GM23338 (cell line): ENCODE measurements at regions not wholly inside any gene's neighbourhood (a gene's known extent, or its start where the extent isn't known, plus 50 kb on each side); places are given as distances from the start of the nearest gene placed in this dataset.

Experiments
- ATAC-seq: fragments of 200-7000 bp; cut with Tn5 transposase; 3 replicates; pipeline ENCODE4 v1.9.1; 2020
- DNase-seq: peaks from one replicate; pipeline ENCODE4 v3.0.0-alpha.2; 2015; ENCODE audit warnings: low spot score
- H2AFZ ChIP-seq: fragments of 200-600 bp; sonication (generic); 2 replicates; pipeline ENCODE4 v1.8.0; 2016; ENCODE audit warnings: antibody characterized with exemption, mild to moderate bottlenecking, moderate library complexity
- H3F3A ChIP-seq: fragments of 200-600 bp; sonication (generic); replicated peaks from 2 replicates; pipeline ENCODE4 v1.8.0; 2017; ENCODE audit warnings: antibody characterized with exemption, mixed run types, low read depth
- H3K27ac ChIP-seq: fragments of 200-600 bp; sonication (generic); 2 replicates; pipeline ENCODE4 v1.6.1; 2016; ENCODE audit warnings: low read depth
- H3K27me3 ChIP-seq: fragments of 200-600 bp; sonication (generic); 2 replicates; pipeline ENCODE4 v1.8.0; 2016; ENCODE audit warnings: mild to moderate bottlenecking, mixed run types, moderate library complexity; ENCODE audit not compliant: insufficient read depth
- H3K36me3 ChIP-seq: fragments of 200-600 bp; sonication (generic); 2 replicates; pipeline ENCODE4 v1.8.0; 2016; ENCODE audit warnings: mild to moderate bottlenecking; ENCODE audit not compliant: insufficient read depth
- H3K4me1 ChIP-seq: fragments of 200-600 bp; sonication (generic); 2 replicates; pipeline ENCODE4 v1.8.0; 2016; ENCODE audit warnings: mild to moderate bottlenecking, moderate library complexity; ENCODE audit not compliant: insufficient read depth
- H3K4me2 ChIP-seq: fragments of 200-600 bp; sonication (generic); 2 replicates; pipeline ENCODE4 v1.7.1; 2017; ENCODE audit warnings: mixed run types
- H3K4me3 ChIP-seq: fragments of 200-600 bp; sonication (generic); 2 replicates; pipeline ENCODE4 v1.6.1; 2016; ENCODE audit warnings: mixed run types
- H3K79me2 ChIP-seq: fragments of 200-600 bp; sonication (generic); replicated peaks from 2 replicates; pipeline ENCODE4 v1.8.0; 2017; ENCODE audit warnings: mild to moderate bottlenecking; ENCODE audit not compliant: insufficient read depth
- H3K9me2 ChIP-seq: fragments of 200-600 bp; sonication (generic); 2 replicates; pipeline ENCODE4 v1.8.0; 2017; ENCODE audit not compliant: insufficient read depth
- H4K20me1 ChIP-seq: fragments of 200-600 bp; sonication (generic); replicated peaks from 2 replicates; pipeline ENCODE4 v1.8.0; 2017; ENCODE audit warnings: mild to moderate bottlenecking; ENCODE audit not compliant: insufficient read depth
- H3K27ac Mint-ChIP-seq: 2 replicates; pipeline ENCODE4 v1.8.0; 2020; ENCODE audit warnings: inconsistent platforms, mild to moderate bottlenecking, moderate library complexity, mixed read lengths
- H3K27me3 Mint-ChIP-seq: 3 replicates; pipeline ENCODE4 v1.8.0; 2022; ENCODE audit warnings: low read depth, mild to moderate bottlenecking, moderate library complexity, mixed read lengths, inconsistent platforms; ENCODE audit not compliant: insufficient read depth, poor library complexity
- H3K36me3 Mint-ChIP-seq: 3 replicates; pipeline ENCODE4 v1.8.0; 2021; ENCODE audit warnings: low read depth, mild to moderate bottlenecking, inconsistent platforms, moderate library complexity, mixed read lengths
- H3K4me1 Mint-ChIP-seq: 3 replicates; pipeline ENCODE4 v1.8.0; 2020; ENCODE audit warnings: mild to moderate bottlenecking, inconsistent platforms, mixed read lengths
- H3K4me3 Mint-ChIP-seq: 3 replicates; pipeline ENCODE4 v1.8.0; 2021; ENCODE audit warnings: moderate library complexity, mild to moderate bottlenecking, inconsistent platforms, mixed read lengths
- H3K9me3 Mint-ChIP-seq: 3 replicates; pipeline ENCODE4 v1.8.0; 2020; ENCODE audit warnings: moderate library complexity, mild to moderate bottlenecking, inconsistent platforms, mixed read lengths
- CREB1 ChIP-seq: fragments of 250-450 bp; sonication (Bioruptor Pico); IDR thresholded peaks from 2 replicates; pipeline ENCODE4 v1.5.0; 2020; ENCODE audit warnings: low read depth, mild to moderate bottlenecking, moderate library complexity
- CTCF ChIP-seq, 2 experiments: fragments of 200-600 bp in 1 of 2; sonication (generic) in 1 of 2; conservative IDR thresholded peaks; 2 replicates each; pipeline versions ENCODE4 v1.5.1 to v1.6.1; 2016 to 2017; ENCODE audit warnings: antibody characterized with exemption in 2 of 2, low read depth in 2 of 2, mild to moderate bottlenecking in 2 of 2, moderate library complexity in 1 of 2
- ETS1 ChIP-seq: IDR thresholded peaks from 2 replicates; pipeline ENCODE4 v1.6.1; 2016; ENCODE audit warnings: antibody characterized with exemption
- EZH2 ChIP-seq: fragments of 200-600 bp; sonication (generic); IDR thresholded peaks from one replicate; pipeline ENCODE4 v1.8.0; 2017; ENCODE audit warnings: antibody characterized with exemption, mild to moderate bottlenecking, low read depth; ENCODE audit not compliant: unreplicated experiment
- EZH2phosphoT487 ChIP-seq: fragments of 200-600 bp; sonication (generic); IDR thresholded peaks from one replicate; pipeline ENCODE4 v1.8.1; 2018; ENCODE audit warnings: antibody characterized with exemption; ENCODE audit not compliant: unreplicated experiment
- JUNB ChIP-seq: IDR thresholded peaks from one replicate; pipeline ENCODE4 v1.6.1; 2016; ENCODE audit warnings: antibody characterized with exemption; ENCODE audit not compliant: unreplicated experiment
- NANOG ChIP-seq: IDR thresholded peaks from 2 replicates; pipeline ENCODE4 v1.6.1; 2016; ENCODE audit warnings: antibody characterized with exemption, borderline replicate concordance
- POLR2AphosphoS5 ChIP-seq: IDR thresholded peaks from 2 replicates; pipeline ENCODE4 v1.6.1; 2016; ENCODE audit warnings: antibody characterized with exemption, low read depth
- REST ChIP-seq: IDR thresholded peaks from one replicate; pipeline ENCODE4 v1.6.1; 2018; ENCODE audit warnings: antibody characterized with exemption; ENCODE audit not compliant: unreplicated experiment
- STAT1 ChIP-seq: IDR thresholded peaks from one replicate; pipeline ENCODE4 v1.6.1; 2016; ENCODE audit warnings: antibody characterized with exemption; ENCODE audit not compliant: unreplicated experiment
- ZNF114 ChIP-seq: fragments of 250-450 bp; sonication (Bioruptor Pico); IDR thresholded peaks from 2 replicates; pipeline ENCODE4 v1.5.0; 2020; ENCODE audit warnings: mild to moderate bottlenecking, moderate library complexity
- ZNF331 ChIP-seq: fragments of 250-450 bp; sonication (Bioruptor Pico); IDR thresholded peaks from 2 replicates; pipeline ENCODE4 v1.5.0; 2020; ENCODE audit warnings: low read depth, mild to moderate bottlenecking, moderate library complexity
- TF ChIP-seq, protein P1 (sequence below): fragments of 250-450 bp; sonication (Bioruptor Pico); IDR thresholded peaks from 2 replicates; pipeline ENCODE4 v1.5.0; 2020; ENCODE audit warnings: mild to moderate bottlenecking, moderate library complexity

GRCh38 chr3:103247459-103247858 is 812.6 kb downstream of the ZPLD1 start:
- TF ChIP-seq ETS1 (no peak), NANOG (no peak), EZH2 (no peak), CREB1 (CRISPR knock-in tag) (no peak), JUNB (no peak), REST (no peak), ZNF331 (CRISPR knock-in tag) (no peak), STAT1 (no peak), POLR2AphosphoS5 (no peak), ZNF114 (CRISPR knock-in tag) (no peak), CTCF (conservative IDR thresholded peaks at IDR 0.05; ENCODE audit: low read depth in 2 of 2) (no peak), EZH2phosphoT487 (no peak)
- TF ChIP-seq, protein P1, sequence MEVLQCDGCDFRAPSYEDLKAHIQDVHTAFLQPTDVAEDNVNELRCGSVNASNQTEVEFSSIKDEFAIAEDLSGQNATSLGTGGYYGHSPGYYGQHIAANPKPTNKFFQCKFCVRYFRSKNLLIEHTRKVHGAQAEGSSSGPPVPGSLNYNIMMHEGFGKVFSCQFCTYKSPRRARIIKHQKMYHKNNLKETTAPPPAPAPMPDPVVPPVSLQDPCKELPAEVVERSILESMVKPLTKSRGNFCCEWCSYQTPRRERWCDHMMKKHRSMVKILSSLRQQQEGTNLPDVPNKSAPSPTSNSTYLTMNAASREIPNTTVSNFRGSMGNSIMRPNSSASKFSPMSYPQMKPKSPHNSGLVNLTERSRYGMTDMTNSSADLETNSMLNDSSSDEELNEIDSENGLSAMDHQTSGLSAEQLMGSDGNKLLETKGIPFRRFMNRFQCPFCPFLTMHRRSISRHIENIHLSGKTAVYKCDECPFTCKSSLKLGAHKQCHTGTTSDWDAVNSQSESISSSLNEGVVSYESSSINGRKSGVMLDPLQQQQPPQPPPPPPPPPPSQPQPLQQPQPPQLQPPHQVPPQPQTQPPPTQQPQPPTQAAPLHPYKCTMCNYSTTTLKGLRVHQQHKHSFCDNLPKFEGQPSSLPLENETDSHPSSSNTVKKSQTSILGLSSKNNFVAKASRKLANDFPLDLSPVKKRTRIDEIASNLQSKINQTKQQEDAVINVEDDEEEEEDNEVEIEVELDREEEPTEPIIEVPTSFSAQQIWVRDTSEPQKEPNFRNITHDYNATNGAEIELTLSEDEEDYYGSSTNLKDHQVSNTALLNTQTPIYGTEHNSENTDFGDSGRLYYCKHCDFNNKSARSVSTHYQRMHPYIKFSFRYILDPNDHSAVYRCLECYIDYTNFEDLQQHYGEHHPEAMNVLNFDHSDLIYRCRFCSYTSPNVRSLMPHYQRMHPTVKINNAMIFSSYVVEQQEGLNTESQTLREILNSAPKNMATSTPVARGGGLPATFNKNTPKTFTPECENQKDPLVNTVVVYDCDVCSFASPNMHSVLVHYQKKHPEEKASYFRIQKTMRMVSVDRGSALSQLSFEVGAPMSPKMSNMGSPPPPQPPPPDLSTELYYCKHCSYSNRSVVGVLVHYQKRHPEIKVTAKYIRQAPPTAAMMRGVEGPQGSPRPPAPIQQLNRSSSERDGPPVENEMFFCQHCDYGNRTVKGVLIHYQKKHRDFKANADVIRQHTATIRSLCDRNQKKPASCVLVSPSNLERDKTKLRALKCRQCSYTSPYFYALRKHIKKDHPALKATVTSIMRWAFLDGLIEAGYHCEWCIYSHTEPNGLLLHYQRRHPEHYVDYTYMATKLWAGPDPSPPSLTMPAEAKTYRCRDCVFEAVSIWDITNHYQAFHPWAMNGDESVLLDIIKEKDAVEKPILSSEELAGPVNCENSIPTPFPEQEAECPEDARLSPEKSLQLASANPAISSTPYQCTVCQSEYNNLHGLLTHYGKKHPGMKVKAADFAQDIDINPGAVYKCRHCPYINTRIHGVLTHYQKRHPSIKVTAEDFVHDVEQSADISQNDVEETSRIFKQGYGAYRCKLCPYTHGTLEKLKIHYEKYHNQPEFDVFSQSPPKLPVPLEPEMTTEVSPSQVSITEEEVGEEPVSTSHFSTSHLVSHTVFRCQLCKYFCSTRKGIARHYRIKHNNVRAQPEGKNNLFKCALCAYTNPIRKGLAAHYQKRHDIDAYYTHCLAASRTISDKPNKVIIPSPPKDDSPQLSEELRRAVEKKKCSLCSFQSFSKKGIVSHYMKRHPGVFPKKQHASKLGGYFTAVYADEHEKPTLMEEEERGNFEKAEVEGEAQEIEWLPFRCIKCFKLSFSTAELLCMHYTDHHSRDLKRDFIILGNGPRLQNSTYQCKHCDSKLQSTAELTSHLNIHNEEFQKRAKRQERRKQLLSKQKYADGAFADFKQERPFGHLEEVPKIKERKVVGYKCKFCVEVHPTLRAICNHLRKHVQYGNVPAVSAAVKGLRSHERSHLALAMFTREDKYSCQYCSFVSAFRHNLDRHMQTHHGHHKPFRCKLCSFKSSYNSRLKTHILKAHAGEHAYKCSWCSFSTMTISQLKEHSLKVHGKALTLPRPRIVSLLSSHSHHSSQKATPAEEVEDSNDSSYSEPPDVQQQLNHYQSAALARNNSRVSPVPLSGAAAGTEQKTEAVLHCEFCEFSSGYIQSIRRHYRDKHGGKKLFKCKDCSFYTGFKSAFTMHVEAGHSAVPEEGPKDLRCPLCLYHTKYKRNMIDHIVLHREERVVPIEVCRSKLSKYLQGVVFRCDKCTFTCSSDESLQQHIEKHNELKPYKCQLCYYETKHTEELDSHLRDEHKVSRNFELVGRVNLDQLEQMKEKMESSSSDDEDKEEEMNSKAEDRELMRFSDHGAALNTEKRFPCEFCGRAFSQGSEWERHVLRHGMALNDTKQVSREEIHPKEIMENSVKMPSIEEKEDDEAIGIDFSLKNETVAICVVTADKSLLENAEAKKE (CRISPR knock-in tag): no peak
- H3K4me1 Mint-ChIP-seq: no peaks in the 10 kb centered on the region
- H3F3A ChIP-seq: no peaks in the 10 kb centered on the region

More at GRCh38 chr3:103247459-103247858, 812.6 kb downstream of the ZPLD1 start:
- Histone ChIP-seq H3K4me3 (no peak overlapping the region), H3K9me2 (no peaks in the 10 kb centered on the region), H4K20me1 (no peaks in the 10 kb centered on the region), H3K4me1 (no peaks in the 10 kb centered on the region; the same call in 1 of the 2 replicates), H3K36me3 (no peaks in the 10 kb centered on the region), H2AFZ (no peak overlapping the region), H3K4me2 (no peak overlapping the region), H3K79me2 (no peaks in the 10 kb centered on the region), H3K27ac (no peak overlapping the region), H3K27me3 (no peaks in the 10 kb centered on the region)
- ATAC-seq (no peak), DNase-seq (no peak)
- Mint-ChIP-seq H3K4me3 (no peak overlapping the region), H3K9me3 (no peaks in the 10 kb centered on the region), H3K27me3 (peaks cover 3% of the 10 kb centered on the region), H3K36me3 (peaks cover 5% of the 10 kb centered on the region; the same call in 1 of the 3 replicates), H3K27ac (no peak overlapping the region)
